ENCODE measurements at regions not wholly inside any gene's neighbourhood (a gene's known extent, or its start where the extent isn't known, plus 50 kb on each side); places are given as distances from the start of the nearest gene placed in this dataset.
"Not testable (repeated sequence)": the region's sequence is repeated elsewhere in the genome, so short reads cannot be mapped to it uniquely, and the experiment has no call there.

DNA sequence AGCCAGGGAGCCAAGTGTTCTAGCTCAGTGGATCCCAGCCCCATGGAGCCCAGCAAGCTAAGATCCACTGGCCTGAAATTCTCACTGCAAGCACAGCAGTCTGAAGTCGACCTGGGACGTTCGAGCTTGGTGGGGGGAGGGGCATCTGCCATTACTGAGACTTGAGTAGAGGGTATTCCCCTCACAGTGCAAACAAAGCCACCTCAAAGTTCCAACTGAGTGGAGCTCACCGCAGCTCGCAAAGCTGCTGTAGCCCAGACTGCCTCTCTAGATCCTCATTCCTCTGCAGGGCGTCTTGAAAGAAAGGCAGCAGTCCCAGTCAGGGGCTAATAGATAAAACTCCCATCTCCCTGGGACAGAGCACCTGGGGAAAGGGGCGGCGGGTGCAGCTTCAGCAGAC, 226.3 kb downstream of the ZIC3 start:
- no peaks in the 10 kb centered on the region for H3K36me3 ChIP-seq (ENCODE audit: insufficient read depth, low read length)
- H3K4me1 ChIP-seq (ENCODE audit: insufficient read depth, low read length) = no peaks in the 10 kb centered on the region
- H3K9ac ChIP-seq (ENCODE audit: low read depth, low read length) = no peak overlapping the region
- no peaks in the 10 kb centered on the region for H3K9me3 ChIP-seq (ENCODE audit: control insufficient read depth, insufficient read depth, low read length)

DNA sequence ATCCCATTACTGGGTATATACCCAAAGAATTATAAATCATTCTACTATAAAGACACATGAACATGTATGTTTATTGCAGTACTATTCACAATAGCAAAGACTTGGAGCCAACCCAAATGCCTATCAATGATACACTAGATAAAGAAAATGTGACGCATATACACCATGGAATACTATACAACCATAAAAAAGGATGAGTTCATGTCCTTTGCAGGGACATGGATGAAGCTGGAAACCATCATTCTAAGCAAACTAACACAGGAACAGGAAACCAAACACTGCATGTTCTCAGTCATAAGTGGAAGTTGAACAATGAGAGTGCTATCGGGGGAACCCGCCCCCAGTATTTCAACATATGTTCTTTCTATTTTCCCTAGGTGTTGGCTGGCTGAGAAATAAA, 232.0 kb downstream of the ZIC3 start:
- not testable (repeated sequence) for H3K9ac ChIP-seq (ENCODE audit: low read depth, low read length); H3K4me1 ChIP-seq (ENCODE audit: insufficient read depth, low read length); H3K36me3 ChIP-seq (ENCODE audit: insufficient read depth, low read length); H3K9me3 ChIP-seq (ENCODE audit: control insufficient read depth, insufficient read depth, low read length)

DNA sequence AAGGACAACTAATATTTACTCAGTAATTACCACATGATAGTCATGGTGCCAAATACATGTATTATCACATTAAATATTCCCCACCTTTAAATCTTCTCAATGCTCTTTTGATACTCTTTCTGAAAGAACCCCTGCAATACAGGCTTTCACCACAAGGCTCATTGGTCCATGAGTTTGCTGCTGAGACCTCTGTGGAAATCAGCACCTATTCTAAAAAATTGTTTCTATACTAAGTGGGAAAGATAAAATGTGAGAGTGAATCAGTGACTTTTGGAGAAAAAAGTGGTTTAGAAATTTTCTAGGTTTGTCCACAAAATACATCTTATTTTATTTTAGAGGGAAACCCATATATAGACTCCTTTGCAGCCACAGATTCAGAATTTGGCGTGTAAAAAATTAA, 257.3 kb downstream of the ZIC3 start:
- Histone ChIP-seq H3K4me1 (ENCODE audit: insufficient read depth, low read length) (no peaks in the 10 kb centered on the region), H3K9ac (ENCODE audit: low read depth, low read length) (no peak overlapping the region), H3K36me3 (ENCODE audit: insufficient read depth, low read length) (no peaks in the 10 kb centered on the region), H3K9me3 (ENCODE audit: control insufficient read depth, insufficient read depth, low read length) (peaks cover 17% of the 10 kb centered on the region)

DNA sequence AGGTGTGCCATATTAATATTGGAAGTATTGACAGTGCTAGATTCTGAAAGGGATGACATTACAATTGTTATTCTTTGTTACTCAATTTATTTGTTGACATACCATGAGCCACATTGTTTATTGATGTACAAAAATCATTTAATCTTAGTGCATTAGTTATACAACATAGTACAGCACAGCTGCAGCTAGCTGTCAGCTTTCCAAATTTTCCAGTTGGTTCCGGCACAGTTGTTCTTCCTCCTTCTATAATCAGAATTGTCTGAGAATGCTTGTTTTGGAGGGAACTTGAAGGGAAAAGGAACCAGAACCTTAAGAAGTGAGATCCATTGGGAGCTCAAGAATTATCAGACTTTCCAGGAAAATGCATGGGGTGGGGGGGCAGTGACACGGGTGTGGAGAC, 281.4 kb downstream of the ZIC3 start:
- Histone ChIP-seq H3K36me3 (ENCODE audit: insufficient read depth, low read length) (no peaks in the 10 kb centered on the region), H3K4me1 (ENCODE audit: insufficient read depth, low read length) (peaks cover 20% of the 10 kb centered on the region), H3K9me3 (ENCODE audit: control insufficient read depth, insufficient read depth, low read length) (no peaks in the 10 kb centered on the region), H3K9ac (ENCODE audit: low read depth, low read length) (no peak overlapping the region)

DNA sequence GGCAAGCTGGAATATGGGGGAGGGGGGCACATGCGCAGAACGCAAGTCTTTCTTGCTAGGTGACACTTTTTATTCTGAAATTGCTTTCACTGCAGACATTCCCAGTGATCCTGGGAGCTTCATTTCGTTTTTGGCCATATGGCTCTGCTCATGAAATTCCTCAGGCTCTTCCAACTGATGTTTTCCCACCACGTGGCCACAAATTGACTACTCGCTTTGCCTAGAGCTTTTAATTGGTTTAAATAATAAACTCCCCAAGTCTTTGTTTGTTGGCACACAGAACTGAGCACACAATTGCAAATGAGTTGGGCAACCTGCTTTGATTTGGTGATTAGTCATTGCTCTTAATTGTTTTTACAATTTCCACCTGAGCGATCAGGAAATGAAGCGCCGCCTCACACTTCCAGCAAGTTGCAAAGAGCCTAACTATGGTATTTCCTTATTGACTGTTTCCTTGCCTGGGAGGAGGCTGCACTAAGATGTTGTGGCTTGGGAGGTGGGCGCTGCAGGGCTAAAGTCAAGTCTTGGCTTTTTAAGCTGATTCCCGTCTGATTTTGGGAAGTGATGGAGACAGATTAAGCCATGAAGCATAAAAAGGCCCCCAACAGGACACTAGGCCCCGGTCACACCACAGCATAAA, 282.5 kb downstream of the ZIC3 start:
- H3K9ac ChIP-seq (ENCODE audit: low read depth, low read length) = peak overlapping the region; percentile 1; the same call in 1 of the 2 replicates
- no peaks in the 10 kb centered on the region for H3K36me3 ChIP-seq (ENCODE audit: insufficient read depth, low read length)
- peaks cover 26% of the 10 kb centered on the region for H3K4me1 ChIP-seq (ENCODE audit: insufficient read depth, low read length)
- no peaks in the 10 kb centered on the region for H3K9me3 ChIP-seq (ENCODE audit: control insufficient read depth, insufficient read depth, low read length)

DNA sequence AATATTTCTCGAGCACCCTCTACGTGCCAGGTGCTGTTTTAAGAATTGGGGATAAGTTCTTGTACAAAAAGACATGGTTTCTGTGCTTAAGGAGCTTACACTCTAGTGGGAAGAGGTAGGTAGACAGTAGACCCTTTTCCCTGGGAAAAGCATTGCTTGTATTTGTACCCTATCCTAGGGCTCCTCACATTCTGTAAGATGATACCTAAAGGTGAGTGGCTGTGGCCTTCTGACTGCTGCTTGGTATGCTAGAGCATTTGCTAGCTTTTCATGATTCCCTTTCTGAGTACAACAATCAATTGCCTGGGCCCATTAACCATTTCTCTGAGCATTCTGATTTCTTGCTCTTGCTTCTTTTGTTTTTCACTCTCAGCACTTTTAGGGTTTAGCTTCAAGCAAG, 286.6 kb downstream of the ZIC3 start:
- H3K9me3 ChIP-seq (ENCODE audit: control insufficient read depth, insufficient read depth, low read length) = no peaks in the 10 kb centered on the region; the same call in 1 of the 2 replicates
- H3K4me1 ChIP-seq (ENCODE audit: insufficient read depth, low read length) = peaks cover 26% of the 10 kb centered on the region
- no peak overlapping the region for H3K9ac ChIP-seq (ENCODE audit: low read depth, low read length)
- H3K36me3 ChIP-seq (ENCODE audit: insufficient read depth, low read length) = no peaks in the 10 kb centered on the region

DNA sequence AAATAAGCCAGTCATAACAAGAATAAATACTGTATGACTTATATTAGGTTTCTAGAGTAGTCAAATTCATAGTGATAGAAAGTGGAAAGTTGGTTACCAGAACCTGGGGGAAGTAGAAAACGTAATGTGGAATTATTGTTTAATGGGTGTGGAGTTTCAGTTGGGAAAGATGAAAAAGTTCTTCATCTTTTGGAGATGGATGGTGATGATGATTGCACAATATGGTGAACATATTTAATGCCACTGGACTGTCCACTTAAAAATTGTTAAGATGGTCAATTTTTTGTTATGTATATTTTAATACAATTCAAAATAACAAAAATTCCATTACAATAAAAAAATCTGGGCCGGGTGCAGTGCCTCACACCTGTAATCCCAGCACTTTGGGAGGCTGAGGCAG, 289.6 kb downstream of the ZIC3 start:
- no peaks in the 10 kb centered on the region; the same call in 1 of the 2 replicates for H3K9me3 ChIP-seq (ENCODE audit: control insufficient read depth, insufficient read depth, low read length)
- H3K4me1 ChIP-seq (ENCODE audit: insufficient read depth, low read length) = peaks cover 13% of the 10 kb centered on the region
- H3K36me3 ChIP-seq (ENCODE audit: insufficient read depth, low read length) = no peaks in the 10 kb centered on the region
- no peak overlapping the region for H3K9ac ChIP-seq (ENCODE audit: low read depth, low read length)

DNA sequence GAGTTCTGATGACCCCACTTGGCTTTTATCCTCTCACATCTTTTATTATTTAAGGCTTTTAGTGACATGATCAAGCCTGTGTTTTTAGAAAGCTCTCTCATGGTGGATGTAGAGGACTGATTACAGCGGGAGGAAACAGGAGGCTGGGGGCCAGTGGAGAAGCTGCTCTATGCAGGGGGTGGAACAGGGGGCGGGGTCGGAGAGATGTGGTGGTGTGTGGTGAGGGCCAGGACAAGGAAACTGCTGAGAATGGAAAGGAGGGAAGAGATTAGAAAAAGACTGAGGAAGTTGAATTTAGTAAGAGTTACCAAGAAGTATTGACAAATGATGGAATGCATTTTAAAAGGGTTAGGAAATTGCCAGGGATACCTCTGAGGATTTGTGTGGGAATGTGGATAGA, 292.2 kb downstream of the ZIC3 start:
- no peaks in the 10 kb centered on the region; the same call in 1 of the 2 replicates for H3K9me3 ChIP-seq (ENCODE audit: control insufficient read depth, insufficient read depth, low read length)
- peaks cover 8% of the 10 kb centered on the region for H3K4me1 ChIP-seq (ENCODE audit: insufficient read depth, low read length)
- H3K9ac ChIP-seq (ENCODE audit: low read depth, low read length) = no peak overlapping the region
- H3K36me3 ChIP-seq (ENCODE audit: insufficient read depth, low read length) = no peaks in the 10 kb centered on the region

DNA sequence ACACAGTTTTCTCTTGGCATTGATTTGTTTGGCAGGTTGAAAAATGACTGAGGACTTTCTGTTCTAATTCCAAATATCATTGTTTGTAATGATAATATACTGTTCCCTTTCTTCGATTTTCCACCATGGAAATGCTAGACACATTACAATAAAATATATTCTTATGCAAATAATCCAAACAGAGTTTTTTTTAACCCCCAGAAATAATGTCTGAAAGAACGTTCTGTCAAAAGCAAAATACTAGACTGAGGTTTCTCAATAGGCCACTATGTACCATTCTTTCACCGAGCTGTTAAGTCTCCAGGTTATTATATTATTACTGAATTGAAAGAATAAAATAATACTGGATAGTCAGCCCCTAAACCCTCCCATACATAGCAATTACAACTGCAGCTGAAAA, 312.5 kb downstream of the ZIC3 start:
- no peak overlapping the region for H3K9ac ChIP-seq (ENCODE audit: low read depth, low read length)
- peaks cover 2% of the 10 kb centered on the region; the same call in 1 of the 2 replicates for H3K9me3 ChIP-seq (ENCODE audit: control insufficient read depth, insufficient read depth, low read length)
- no peaks in the 10 kb centered on the region for H3K4me1 ChIP-seq (ENCODE audit: insufficient read depth, low read length)
- H3K36me3 ChIP-seq (ENCODE audit: insufficient read depth, low read length) = no peaks in the 10 kb centered on the region

DNA sequence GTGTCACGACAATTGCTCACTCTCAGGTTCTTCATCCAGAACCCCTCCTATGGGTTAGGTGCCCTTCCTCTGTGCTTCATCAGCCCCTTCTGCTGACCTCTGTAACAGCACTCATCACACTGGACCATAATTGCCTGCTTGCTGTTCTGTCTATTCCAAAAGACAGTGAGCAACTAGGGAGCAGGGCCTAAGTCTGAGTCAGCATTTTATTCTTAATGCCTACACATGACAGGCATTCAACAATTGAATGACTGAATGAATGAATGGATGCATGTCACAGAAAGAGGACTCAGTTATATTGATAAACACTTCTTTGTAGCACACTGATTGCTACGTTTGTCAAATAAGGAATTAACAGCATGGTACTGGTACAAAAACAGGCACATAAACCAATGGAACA, 317.0 kb downstream of the ZIC3 start:
- Histone ChIP-seq H3K9ac (ENCODE audit: low read depth, low read length) (no peak overlapping the region), H3K36me3 (ENCODE audit: insufficient read depth, low read length) (no peaks in the 10 kb centered on the region), H3K9me3 (ENCODE audit: control insufficient read depth, insufficient read depth, low read length) (peaks cover 2% of the 10 kb centered on the region; the same call in 1 of the 2 replicates)

DNA sequence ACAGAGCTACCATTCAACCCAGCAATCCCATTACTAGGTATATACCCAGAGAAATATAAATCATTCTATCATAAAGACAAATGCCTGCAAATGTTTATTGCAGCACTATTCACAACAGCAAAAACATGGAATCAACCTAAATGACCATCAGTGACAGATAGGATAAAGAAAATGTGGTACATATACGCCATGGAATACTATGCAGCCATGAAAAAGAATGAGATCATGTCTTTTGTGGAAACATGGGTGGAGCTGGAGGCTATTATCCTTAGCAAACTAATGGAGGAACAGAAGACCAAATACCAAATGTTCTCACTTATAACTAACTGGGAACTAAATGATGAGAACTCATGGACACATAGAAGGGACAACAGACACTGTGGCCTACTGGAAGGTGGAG, 318.9 kb downstream of the ZIC3 start:
- not testable (repeated sequence) for H3K9ac ChIP-seq (ENCODE audit: low read depth, low read length); H3K36me3 ChIP-seq (ENCODE audit: insufficient read depth, low read length); H3K9me3 ChIP-seq (ENCODE audit: control insufficient read depth, insufficient read depth, low read length)
- peaks cover 21% of the 10 kb centered on the region; the same call in 1 of the 2 replicates for H3K4me1 ChIP-seq (ENCODE audit: insufficient read depth, low read length)

More for the DNA sequence above, 317.0 kb downstream of the ZIC3 start:
- H3K4me1 ChIP-seq (ENCODE audit: insufficient read depth, low read length) = peaks cover 20% of the 10 kb centered on the region; the same call in 1 of the 2 replicates

DNA sequence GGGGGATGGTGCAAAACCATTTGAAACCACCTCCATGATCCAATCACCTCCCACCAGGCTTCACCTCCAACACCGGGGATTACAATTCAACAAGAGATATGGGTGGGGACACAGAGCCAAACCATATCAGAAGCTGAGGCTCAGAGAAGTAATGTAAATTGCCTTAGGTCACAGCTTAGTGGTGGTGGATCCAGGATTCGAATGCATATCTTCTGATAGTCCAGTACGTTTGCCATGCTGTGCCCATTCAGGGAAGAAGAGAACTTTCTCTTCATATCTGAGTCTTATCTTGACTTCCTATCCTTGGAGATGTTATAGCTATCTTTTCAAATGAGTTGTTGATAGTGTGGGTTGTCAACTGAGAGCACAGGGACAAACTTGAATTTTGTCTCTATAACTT, 325.5 kb downstream of the ZIC3 start:
- H3K9ac ChIP-seq (ENCODE audit: low read depth, low read length) = no peak overlapping the region
- H3K4me1 ChIP-seq (ENCODE audit: insufficient read depth, low read length) = peaks cover 18% of the 10 kb centered on the region; the same call in 1 of the 2 replicates
- H3K36me3 ChIP-seq (ENCODE audit: insufficient read depth, low read length) = no peaks in the 10 kb centered on the region
- peaks cover 2% of the 10 kb centered on the region for H3K9me3 ChIP-seq (ENCODE audit: control insufficient read depth, insufficient read depth, low read length)

DNA sequence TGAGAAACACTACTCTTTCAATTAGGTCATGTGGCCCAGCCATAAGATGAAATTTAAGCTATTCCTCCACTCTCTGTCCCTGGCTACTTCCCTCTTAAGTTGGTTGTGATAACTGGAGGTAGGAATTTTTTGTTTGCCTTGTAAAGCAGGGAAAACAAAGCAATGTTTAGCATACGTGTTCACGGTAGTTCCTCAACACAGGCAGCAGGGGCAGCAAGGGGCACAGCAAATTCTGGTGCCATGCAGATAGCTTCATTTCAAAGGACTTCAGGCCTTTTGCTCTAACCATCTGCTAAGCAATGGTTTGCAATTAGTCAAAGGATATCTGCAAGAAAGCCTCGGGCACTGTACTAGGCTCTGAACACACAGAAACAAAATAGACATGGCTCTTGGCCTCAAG, 330.2 kb downstream of the ZIC3 start:
- H3K4me1 ChIP-seq (ENCODE audit: insufficient read depth, low read length) = peaks cover 6% of the 10 kb centered on the region; the same call in 1 of the 2 replicates
- no peak overlapping the region for H3K9ac ChIP-seq (ENCODE audit: low read depth, low read length)
- no peaks in the 10 kb centered on the region for H3K36me3 ChIP-seq (ENCODE audit: insufficient read depth, low read length)
- H3K9me3 ChIP-seq (ENCODE audit: control insufficient read depth, insufficient read depth, low read length) = no peaks in the 10 kb centered on the region; the same call in 1 of the 2 replicates

DNA sequence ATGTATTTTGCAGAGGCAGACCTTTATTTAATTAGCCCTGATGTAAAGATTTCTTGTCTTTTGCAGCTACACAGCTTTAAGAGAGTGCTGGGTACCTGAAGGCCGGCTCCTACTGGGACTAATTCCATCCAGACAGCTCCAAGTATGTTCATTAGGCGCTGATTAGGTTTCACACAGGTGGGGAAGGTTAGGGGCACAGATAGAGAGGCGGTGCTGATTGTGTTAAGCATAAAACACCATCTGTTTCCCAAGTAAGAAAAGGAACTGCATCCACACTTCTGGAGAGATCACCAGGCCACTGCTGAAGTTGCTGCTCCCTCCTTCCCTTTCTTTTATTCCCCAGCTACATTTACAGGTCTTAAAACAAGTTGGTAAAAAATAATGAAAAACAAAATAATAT, 349.5 kb downstream of the ZIC3 start:
- Histone ChIP-seq H3K9ac (ENCODE audit: low read depth, low read length) (no peak overlapping the region), H3K9me3 (ENCODE audit: control insufficient read depth, insufficient read depth, low read length) (no peaks in the 10 kb centered on the region), H3K4me1 (ENCODE audit: insufficient read depth, low read length) (peaks cover 20% of the 10 kb centered on the region), H3K36me3 (ENCODE audit: insufficient read depth, low read length) (no peaks in the 10 kb centered on the region; the same call in 1 of the 2 replicates)

DNA sequence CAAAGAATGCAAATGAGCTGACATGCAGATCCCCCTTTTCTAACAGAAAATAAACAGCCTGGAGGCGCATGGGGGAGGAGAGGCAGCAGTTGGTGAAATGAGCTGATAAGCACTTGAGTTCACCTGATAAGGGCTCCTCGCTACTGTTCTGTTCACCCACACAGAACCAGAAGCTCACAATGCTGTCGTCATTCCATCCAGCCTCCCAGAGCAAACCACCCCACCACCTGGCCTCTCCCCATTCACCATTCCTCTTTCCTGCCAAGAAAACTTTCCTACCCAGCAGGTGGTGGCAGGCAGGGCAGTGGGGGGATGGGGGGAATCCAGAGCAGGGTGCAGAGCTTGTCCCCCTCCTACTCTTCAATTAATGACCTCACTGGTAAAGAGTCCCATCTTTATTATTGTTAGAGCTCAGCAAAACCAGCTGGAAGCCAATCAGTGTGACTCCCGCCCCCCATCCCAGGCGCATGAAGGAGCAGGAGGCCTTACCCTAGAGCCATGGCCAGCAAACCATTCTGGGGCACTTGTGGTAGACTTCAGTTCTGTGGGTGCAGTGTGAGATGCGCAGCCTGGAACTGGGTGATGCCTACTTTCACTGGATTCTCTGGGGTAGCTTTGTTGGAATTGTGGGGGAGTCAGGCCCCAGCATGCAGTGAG, 350.3 kb downstream of the ZIC3 start:
- Histone ChIP-seq H3K9me3 (ENCODE audit: control insufficient read depth, insufficient read depth, low read length) (no peaks in the 10 kb centered on the region), H3K9ac (ENCODE audit: low read depth, low read length) (no peak overlapping the region), H3K4me1 (ENCODE audit: insufficient read depth, low read length) (peaks cover 20% of the 10 kb centered on the region), H3K36me3 (ENCODE audit: insufficient read depth, low read length) (no peaks in the 10 kb centered on the region; the same call in 1 of the 2 replicates)

Data from ES-I3 (cell line).